Right ventricle myocardium inferior (tissue), 1 donor: ENCODE measurements at regions not wholly inside any gene's neighbourhood (a gene's known extent, or its start where the extent isn't known, plus 50 kb on each side); places are given as distances from the start of the nearest gene placed in this dataset.

Source experiments
- ATAC-seq: fragments of 200-7000 bp; cut with Tn5 transposase; one replicate; pipeline ENCODE4 v1.9.1; 2020; ENCODE audit warnings: mild to moderate bottlenecking, moderate library complexity
- DNase-seq: peaks from one replicate; pipeline ENCODE4 v3.0.0; 2021; ENCODE audit errors: missing footprints
- intact Hi-C: fragments of 100-400 bp; cut with DNase I; formaldehyde crosslinking; loops from one replicate; pipeline ENCODE4 v1.11.0; 2022
- donor health status: DM: no; HTN: yes; CAD: no; lungs with severe emphysema.

DNA sequence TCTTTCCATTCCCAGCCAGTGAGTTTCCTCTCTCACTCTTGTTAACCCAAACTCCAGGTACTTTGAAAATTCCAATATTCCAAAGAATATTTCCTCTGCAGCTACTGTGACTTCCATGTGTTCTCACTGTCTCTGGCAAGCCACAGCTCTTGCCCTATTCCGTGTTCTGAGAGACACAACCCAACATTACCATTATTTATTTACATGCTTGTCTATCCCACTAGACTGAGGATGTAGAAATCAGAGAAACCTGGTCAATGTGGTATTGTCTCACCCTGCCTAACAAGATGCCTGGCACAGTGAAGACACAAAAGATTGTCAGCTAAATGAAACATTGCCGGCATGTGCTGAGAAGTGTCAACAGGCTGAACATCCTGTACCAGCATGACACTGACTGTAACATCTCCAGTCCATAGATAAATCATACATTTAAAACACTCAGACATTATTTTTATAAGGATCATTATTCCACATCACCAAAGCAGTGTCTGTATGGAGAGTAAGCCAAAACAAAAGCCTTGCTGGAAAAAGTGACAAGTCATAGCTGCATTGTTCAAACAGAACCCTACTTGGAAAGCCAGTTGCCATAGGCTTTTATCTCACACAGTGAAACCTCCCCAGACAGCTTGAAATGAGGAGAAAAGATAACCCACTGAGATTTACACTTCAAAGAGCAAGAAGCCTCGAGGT is 72.3 kb downstream of the SIPA1L2 start:
- DNase-seq (no peak), ATAC-seq (no peak)
- intact Hi-C loops: loop anchor here (2.0 kb wide), 1 partner anchor 63 kb away; no protein-coding TSS in a partner anchor

DNA sequence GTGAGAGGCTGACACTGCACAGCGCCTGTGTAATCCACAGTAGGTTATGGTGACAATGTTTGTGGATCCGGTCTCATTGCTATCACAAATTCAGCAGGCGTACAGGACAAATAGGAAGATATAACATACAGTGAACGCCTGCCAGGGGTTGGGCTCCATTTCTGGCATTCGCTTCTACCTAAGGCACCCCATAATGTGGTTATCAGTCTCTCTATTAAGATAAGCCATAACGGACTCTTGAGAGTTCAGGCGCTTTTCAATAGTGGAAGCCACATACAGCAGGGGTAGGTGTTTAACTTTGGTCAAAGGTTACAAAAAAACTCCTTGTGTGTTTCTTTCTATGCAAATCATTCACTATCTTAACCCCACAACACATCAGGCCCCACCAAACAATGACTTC is 72.8 kb downstream of the SIPA1L2 start:
- ATAC-seq (peak; percentile 10), DNase-seq (no peak)
- intact Hi-C loops: loop anchor here (2.0 kb wide), 1 partner anchor 64 kb away; no protein-coding TSS in a partner anchor

- intact Hi-C loops: loop anchor here (2.0 kb wide), 1 partner anchor 64 kb away; no protein-coding TSS in a partner anchor
Observed at GRCh38 chr1:232556351-232556750, 73.6 kb downstream of the SIPA1L2 start.

GRCh38 chr1:232555494-232556210 is 74.3 kb downstream of the SIPA1L2 start:
- ATAC-seq (peak; percentile 66), DNase-seq (no peak)
- intact Hi-C loops: loop anchor here (1.0 to 2.0 kb wide), 2 partner anchors 65 to 236 kb away; no protein-coding TSS in a partner anchor

More at GRCh38 chr1:232556351-232556750, 73.6 kb downstream of the SIPA1L2 start:
- no peak for ATAC-seq
- DNase-seq: no peak

GRCh38 chr1:232554409-232554808 is 75.5 kb downstream of the SIPA1L2 start:
- no peak for ATAC-seq
- DNase-seq: no peak
- intact Hi-C loops: loop anchor here (5.0 kb wide), 1 partner anchor 67 kb away; no protein-coding TSS in a partner anchor

GRCh38 chr1:232553809-232554208 is 76.1 kb downstream of the SIPA1L2 start:
- DNase-seq (no peak), ATAC-seq (no peak)
- intact Hi-C loops: loop anchor here (5.0 kb wide), 1 partner anchor 67 kb away; no protein-coding TSS in a partner anchor

GRCh38 chr1:232553050-232553754 is 76.7 kb downstream of the SIPA1L2 start:
- intact Hi-C loops: loop anchor here (5.0 kb wide), 1 partner anchor 66 kb away; no protein-coding TSS in a partner anchor
- DNase-seq (peak; percentile 83), ATAC-seq (peak; percentile 82)

- ATAC-seq (no peak), DNase-seq (no peak)
- intact Hi-C loops: loop anchor here (5.0 kb wide), 1 partner anchor 64 kb away; no protein-coding TSS in a partner anchor
Observed at GRCh38 chr1:232551386-232551785, 78.5 kb downstream of the SIPA1L2 start.

GRCh38 chr1:232550007-232550406 is 79.9 kb downstream of the SIPA1L2 start:
- intact Hi-C loops: loop anchor here (5.0 kb wide), 1 partner anchor 63 kb away; no protein-coding TSS in a partner anchor
- ATAC-seq: no peak
- no peak for DNase-seq

DNA sequence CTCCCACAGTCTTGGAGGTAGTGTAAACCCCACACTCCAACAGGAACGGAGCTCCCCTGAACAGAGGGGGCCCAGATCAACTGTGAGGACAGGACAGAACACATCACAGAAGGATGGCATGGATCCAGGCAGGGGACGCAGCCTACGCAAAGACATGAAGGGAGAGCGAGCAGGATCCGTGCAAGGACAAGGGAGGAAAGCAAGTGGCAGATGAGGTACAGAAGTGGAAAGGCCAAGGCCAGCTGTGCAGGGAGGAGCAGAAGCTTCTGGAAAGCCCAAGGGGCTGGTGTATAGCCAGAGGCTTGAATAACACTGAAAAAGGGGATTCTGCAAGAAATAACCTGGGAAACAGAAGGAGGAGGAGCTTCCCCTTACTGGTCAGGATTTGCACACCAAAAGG is 81.2 kb downstream of the SIPA1L2 start:
- DNase-seq (no peak), ATAC-seq (peak; percentile 9)
- intact Hi-C loops: no loop called here

GRCh38 chr1:232547938-232548484 is 81.9 kb downstream of the SIPA1L2 start:
- intact Hi-C loops: no loop called here
- ATAC-seq (no peak), DNase-seq (no peak)

DNA sequence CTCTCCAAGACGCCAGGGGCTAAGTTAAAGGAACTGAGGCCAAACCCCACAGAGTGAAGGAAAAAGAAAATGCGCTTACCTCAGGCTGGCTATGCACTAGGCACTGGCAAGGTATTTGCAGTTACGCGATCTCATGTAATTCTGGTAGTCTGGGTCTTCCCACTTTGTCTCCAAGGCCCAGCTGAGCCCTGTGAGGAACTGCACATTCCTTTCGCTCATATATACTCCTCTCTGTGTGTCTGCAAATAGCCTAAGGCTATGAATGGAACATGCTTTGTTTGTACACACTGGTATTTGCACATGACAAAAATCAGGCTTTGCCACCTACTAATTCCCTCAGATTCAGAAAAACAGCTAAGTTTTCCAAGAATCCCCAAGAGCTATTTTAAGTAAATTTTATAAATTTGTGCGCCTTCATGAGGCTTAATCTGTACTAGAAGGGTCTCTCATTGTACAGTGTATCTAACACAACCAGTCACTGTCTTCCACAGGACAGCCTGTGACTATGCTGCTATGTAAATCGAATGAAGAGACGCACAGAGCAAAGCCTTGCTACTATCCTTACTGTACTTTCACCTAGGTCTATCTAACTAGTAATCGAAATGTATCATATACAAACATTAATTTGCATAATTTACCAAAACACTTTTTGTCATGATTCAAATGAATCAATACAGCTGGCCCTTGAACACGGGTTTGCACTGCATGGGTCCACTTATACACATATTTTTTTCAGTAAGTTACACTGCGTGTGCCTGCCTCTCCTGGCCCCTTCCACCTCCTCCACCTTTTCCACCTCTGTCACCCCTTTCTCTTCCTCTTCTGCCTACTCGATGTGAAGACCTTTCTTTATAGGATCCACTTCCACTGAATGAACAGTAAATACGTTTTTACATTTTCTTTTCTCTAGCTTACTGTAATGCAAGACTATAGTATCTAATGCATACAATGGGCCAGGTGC is 87.0 kb downstream of the SIPA1L2 start:
- intact Hi-C loops: no loop called here
- no peak for ATAC-seq
- no peak for DNase-seq

- intact Hi-C loops: no loop called here
- DNase-seq: no peak
- ATAC-seq: no peak
Observed at GRCh38 chr1:232538943-232539302, 91.0 kb downstream of the SIPA1L2 start.

DNA sequence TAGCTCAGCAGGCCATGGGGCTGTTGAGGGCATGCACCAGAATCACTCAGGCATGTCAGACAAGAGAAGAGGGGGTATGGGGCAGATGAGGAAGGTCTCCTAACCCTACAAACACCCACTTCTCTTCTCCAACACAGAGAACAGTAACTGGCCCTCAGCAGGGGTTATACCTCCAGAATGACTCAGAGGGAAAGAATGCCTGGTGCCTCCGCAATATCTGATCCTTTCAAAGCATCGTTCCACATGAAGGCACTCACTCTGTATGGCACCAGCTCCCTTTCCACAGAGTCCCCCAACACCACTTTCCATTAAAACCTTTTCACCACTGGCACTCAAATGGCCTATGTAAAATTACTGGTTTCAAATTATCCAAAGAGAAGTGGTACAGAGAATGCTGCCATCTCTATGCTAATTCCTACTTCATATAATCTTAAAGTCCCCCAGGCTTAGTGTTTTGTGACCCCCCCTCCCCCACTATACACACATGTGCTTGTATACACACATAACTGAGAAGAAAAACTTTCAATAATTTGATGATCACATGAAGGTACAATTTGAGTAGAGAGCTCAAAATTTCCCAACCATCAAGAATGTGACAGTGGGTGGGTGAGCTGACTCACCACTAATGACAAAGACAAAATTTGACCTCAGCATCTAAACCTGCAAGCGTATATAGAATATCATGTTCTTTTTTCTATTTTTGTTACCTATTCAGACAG is 91.5 kb downstream of the SIPA1L2 start:
- no peak for DNase-seq
- no peak for ATAC-seq
- intact Hi-C loops: no loop called here

- no peak for DNase-seq
- no peak for ATAC-seq
- intact Hi-C loops: no loop called here
Observed at GRCh38 chr1:232534552-232535517, 95.1 kb downstream of the SIPA1L2 start.

GRCh38 chr1:232533328-232533727 is 96.6 kb downstream of the SIPA1L2 start:
- intact Hi-C loops: no loop called here
- DNase-seq (no peak), ATAC-seq (peak; percentile 40)
